Neural cell (in vitro differentiated cells): ENCODE measurements at regions not wholly inside any gene's neighbourhood (a gene's known extent, or its start where the extent isn't known, plus 50 kb on each side); places are given as distances from the start of the nearest gene placed in this dataset.

Experiments used
- H2AFZ ChIP-seq: fragments of 200-600, 300-800 bp; sonication (generic), shearing (Covaris generic); 2 replicates; pipeline ENCODE4 v1.6.0; 2014; ENCODE audit warnings: low read depth, mild to moderate bottlenecking, antibody characterized with exemption, low read length, moderate library complexity
- H3F3A ChIP-seq: fragments of 200-600 bp; shearing (Covaris generic); 2 replicates; pipeline ENCODE4 v1.6.1; 2016; ENCODE audit warnings: mild to moderate bottlenecking, moderate library complexity, mixed read lengths, antibody characterized with exemption, low read length; ENCODE audit not compliant: insufficient read depth, poor library complexity, severe bottlenecking
- H3K27ac ChIP-seq: fragments of 200-600, 300-800 bp; sonication (generic), shearing (Covaris generic); 2 replicates; pipeline ENCODE4 v1.5.1; 2014; ENCODE audit warnings: mild to moderate bottlenecking, low read length, moderate library complexity
- H3K27me3 ChIP-seq: fragments of 300-800, 200-600 bp; sonication (generic), shearing (Covaris generic); 2 replicates; pipeline ENCODE4 v1.6.0; 2014; ENCODE audit warnings: mild to moderate bottlenecking, low read depth, low read length, moderate library complexity; ENCODE audit not compliant: insufficient read depth
- H3K36me3 ChIP-seq: fragments of 300-800, 200-600 bp; sonication (generic), shearing (Covaris generic); 2 replicates; pipeline ENCODE4 v1.5.1; 2014; ENCODE audit warnings: mild to moderate bottlenecking, antibody characterized with exemption, low read length, moderate library complexity; ENCODE audit not compliant: insufficient read depth
- H3K4me2 ChIP-seq: fragments of 300-800, 200-600 bp; sonication (generic), shearing (Covaris generic); 2 replicates; pipeline ENCODE4 v1.6.0; 2014; ENCODE audit warnings: mild to moderate bottlenecking, low read length
- H3K4me3 ChIP-seq: fragments of 300-800, 200-600 bp; sonication (generic), shearing (Covaris generic); 2 replicates; pipeline ENCODE4 v1.5.1; 2014; ENCODE audit warnings: mild to moderate bottlenecking, low read length, moderate library complexity
- H3K79me2 ChIP-seq: fragments of 200-600 bp; shearing (Covaris generic); replicated peaks from 2 replicates; pipeline ENCODE4 v1.6.0; 2014; ENCODE audit warnings: mild to moderate bottlenecking, low read length, moderate library complexity; ENCODE audit not compliant: insufficient read depth
- H3K9ac ChIP-seq: fragments of 300-800, 200-600 bp; sonication (generic), shearing (Covaris generic); 2 replicates; pipeline ENCODE4 v1.6.1; 2016; ENCODE audit warnings: mild to moderate bottlenecking, low read length, mixed read lengths
- H3K9me2 ChIP-seq: fragments of 200-600 bp; shearing (Covaris generic); 2 replicates; pipeline ENCODE4 v1.6.1; 2016; ENCODE audit warnings: mild to moderate bottlenecking, low read length, mixed read lengths; ENCODE audit not compliant: insufficient read depth
- H3K9me3 ChIP-seq: fragments of 200-600, 300-800 bp; sonication (generic), shearing (Covaris generic); 2 replicates; pipeline ENCODE4 v1.6.1; 2016; ENCODE audit warnings: mild to moderate bottlenecking, mixed run types, low read length, moderate library complexity, mixed read lengths
- H4K20me1 ChIP-seq: fragments of 200-600 bp; shearing (Covaris generic); 2 replicates; pipeline ENCODE4 v1.6.1; 2016; ENCODE audit warnings: mild to moderate bottlenecking, mixed run types; ENCODE audit not compliant: insufficient read depth
- EP300 ChIP-seq: fragments of 450-650 bp; conservative IDR thresholded peaks from 2 replicates; pipeline ENCODE4 v1.6.1; 2014; ENCODE audit warnings: antibody characterized with exemption, mild to moderate bottlenecking, moderate library complexity; ENCODE audit not compliant: poor library complexity, severe bottlenecking
- EZH2 ChIP-seq: fragments of 200-600, 300-800 bp; shearing (Covaris generic), sonication (generic); IDR thresholded peaks from 2 replicates; pipeline ENCODE4 v1.6.1; 2014; ENCODE audit warnings: antibody characterized with exemption, low read length, borderline replicate concordance, mild to moderate bottlenecking; ENCODE audit not compliant: insufficient read depth, poor library complexity, severe bottlenecking
- MXI1 ChIP-seq: fragments of 450-650 bp; conservative IDR thresholded peaks from 2 replicates; pipeline ENCODE4 v1.6.1; 2014; ENCODE audit warnings: antibody characterized with exemption, mild to moderate bottlenecking; ENCODE audit not compliant: poor library complexity, severe bottlenecking
- POLR2AphosphoS5 ChIP-seq: IDR thresholded peaks from 2 replicates; pipeline ENCODE4 v1.6.1; 2012
- RAD21 ChIP-seq: fragments of 450-650 bp; conservative IDR thresholded peaks from 2 replicates; pipeline ENCODE4 v1.6.1; 2014; ENCODE audit warnings: antibody characterized with exemption, mild to moderate bottlenecking, moderate library complexity
- SMC3 ChIP-seq: fragments of 450-650 bp; conservative IDR thresholded peaks from 2 replicates; pipeline ENCODE4 v1.6.1; 2014; ENCODE audit warnings: antibody characterized with exemption, mild to moderate bottlenecking, moderate library complexity; ENCODE audit not compliant: poor library complexity
- TAF1 ChIP-seq: IDR thresholded peaks from 2 replicates; pipeline ENCODE4 v1.6.1; 2012; ENCODE audit warnings: low read depth
- TF ChIP-seq, protein P1 (sequence below): IDR thresholded peaks from 2 replicates; pipeline ENCODE4 v1.6.1; 2012; ENCODE audit warnings: borderline replicate concordance
- TF ChIP-seq, protein P2 (sequence below): fragments of 450-650 bp; IDR thresholded peaks from 2 replicates; pipeline ENCODE4 v1.5.1; 2014; ENCODE audit warnings: antibody characterized with exemption, mild to moderate bottlenecking, moderate library complexity; ENCODE audit not compliant: poor library complexity, severe bottlenecking

DNA sequence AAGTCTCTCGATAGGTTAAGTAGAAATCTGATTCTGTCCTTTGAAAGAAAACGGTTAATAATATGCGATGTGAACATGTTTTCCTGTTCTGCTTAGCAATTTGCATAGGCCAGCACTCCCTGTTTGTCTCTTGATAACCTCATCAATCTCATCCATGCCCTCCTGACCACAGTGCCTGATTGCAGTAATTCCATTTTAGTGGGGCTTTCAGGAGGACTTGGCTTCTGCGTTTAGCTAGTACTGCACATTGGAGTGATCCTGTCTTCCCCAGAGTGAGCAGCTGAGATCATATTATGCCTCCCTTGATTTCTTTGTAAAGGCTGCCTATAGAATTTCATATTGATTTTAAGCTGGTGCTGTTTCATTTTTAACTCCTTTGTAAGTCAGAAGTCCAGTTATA lies 335.9 kb upstream of the ISL1 start:
- H3K4me3 ChIP-seq: no peak overlapping the region
- H3F3A ChIP-seq: no peaks in the 10 kb centered on the region
- no peaks in the 10 kb centered on the region for H4K20me1 ChIP-seq
- no peak overlapping the region for H2AFZ ChIP-seq
- TF ChIP-seq MXI1 (no peak), TAF1 (no peak), SMC3 (no peak), POLR2AphosphoS5 (no peak), EZH2 (no peak), RAD21 (no peak), EP300 (no peak)
- TF ChIP-seq, protein P1, sequence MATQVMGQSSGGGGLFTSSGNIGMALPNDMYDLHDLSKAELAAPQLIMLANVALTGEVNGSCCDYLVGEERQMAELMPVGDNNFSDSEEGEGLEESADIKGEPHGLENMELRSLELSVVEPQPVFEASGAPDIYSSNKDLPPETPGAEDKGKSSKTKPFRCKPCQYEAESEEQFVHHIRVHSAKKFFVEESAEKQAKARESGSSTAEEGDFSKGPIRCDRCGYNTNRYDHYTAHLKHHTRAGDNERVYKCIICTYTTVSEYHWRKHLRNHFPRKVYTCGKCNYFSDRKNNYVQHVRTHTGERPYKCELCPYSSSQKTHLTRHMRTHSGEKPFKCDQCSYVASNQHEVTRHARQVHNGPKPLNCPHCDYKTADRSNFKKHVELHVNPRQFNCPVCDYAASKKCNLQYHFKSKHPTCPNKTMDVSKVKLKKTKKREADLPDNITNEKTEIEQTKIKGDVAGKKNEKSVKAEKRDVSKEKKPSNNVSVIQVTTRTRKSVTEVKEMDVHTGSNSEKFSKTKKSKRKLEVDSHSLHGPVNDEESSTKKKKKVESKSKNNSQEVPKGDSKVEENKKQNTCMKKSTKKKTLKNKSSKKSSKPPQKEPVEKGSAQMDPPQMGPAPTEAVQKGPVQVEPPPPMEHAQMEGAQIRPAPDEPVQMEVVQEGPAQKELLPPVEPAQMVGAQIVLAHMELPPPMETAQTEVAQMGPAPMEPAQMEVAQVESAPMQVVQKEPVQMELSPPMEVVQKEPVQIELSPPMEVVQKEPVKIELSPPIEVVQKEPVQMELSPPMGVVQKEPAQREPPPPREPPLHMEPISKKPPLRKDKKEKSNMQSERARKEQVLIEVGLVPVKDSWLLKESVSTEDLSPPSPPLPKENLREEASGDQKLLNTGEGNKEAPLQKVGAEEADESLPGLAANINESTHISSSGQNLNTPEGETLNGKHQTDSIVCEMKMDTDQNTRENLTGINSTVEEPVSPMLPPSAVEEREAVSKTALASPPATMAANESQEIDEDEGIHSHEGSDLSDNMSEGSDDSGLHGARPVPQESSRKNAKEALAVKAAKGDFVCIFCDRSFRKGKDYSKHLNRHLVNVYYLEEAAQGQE: no peak
- TF ChIP-seq, protein P2, sequence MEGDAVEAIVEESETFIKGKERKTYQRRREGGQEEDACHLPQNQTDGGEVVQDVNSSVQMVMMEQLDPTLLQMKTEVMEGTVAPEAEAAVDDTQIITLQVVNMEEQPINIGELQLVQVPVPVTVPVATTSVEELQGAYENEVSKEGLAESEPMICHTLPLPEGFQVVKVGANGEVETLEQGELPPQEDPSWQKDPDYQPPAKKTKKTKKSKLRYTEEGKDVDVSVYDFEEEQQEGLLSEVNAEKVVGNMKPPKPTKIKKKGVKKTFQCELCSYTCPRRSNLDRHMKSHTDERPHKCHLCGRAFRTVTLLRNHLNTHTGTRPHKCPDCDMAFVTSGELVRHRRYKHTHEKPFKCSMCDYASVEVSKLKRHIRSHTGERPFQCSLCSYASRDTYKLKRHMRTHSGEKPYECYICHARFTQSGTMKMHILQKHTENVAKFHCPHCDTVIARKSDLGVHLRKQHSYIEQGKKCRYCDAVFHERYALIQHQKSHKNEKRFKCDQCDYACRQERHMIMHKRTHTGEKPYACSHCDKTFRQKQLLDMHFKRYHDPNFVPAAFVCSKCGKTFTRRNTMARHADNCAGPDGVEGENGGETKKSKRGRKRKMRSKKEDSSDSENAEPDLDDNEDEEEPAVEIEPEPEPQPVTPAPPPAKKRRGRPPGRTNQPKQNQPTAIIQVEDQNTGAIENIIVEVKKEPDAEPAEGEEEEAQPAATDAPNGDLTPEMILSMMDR: no peak
- peak overlapping the region; percentile 2 for H3K27ac ChIP-seq
- no peaks in the 10 kb centered on the region for H3K27me3 ChIP-seq
- H3K9me3 ChIP-seq: no peaks in the 10 kb centered on the region
- H3K9me2 ChIP-seq: no peaks in the 10 kb centered on the region
- no peak overlapping the region for H3K9ac ChIP-seq
- H3K79me2 ChIP-seq: no peaks in the 10 kb centered on the region
- H3K36me3 ChIP-seq: no peaks in the 10 kb centered on the region
- no peak overlapping the region for H3K4me2 ChIP-seq

DNA sequence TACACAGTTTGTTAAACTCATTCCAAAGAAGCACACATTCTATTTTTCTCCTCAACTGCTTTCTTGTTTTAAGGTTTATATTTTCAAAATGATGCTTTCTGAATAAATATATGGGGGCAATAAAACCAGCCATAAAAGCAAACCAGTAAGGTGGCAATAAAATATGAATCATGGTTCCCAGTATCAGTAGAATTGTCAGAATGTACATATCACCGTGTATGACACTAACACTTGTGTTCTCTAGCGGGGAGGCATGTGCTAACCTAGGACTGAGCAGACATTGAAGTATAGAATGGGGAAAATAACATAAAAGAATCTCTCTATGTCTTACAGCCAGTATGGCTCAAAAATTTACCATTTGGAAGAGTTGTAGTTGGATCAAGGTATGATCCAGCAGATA lies 329.9 kb upstream of the ISL1 start:
- Histone ChIP-seq H2AFZ (no peak overlapping the region), H3K4me3 (no peak overlapping the region), H3F3A (no peaks in the 10 kb centered on the region), H3K9me2 (no peaks in the 10 kb centered on the region), H3K9me3 (no peaks in the 10 kb centered on the region), H3K27me3 (no peaks in the 10 kb centered on the region), H3K27ac (no peak overlapping the region), H4K20me1 (no peaks in the 10 kb centered on the region), H3K36me3 (no peaks in the 10 kb centered on the region), H3K79me2 (no peaks in the 10 kb centered on the region), H3K4me2 (no peak overlapping the region), H3K9ac (no peak overlapping the region)
- TF ChIP-seq, protein P2: no peak
- TF ChIP-seq, protein P1: no peak
- no peak for TF ChIP-seq EP300
- TF ChIP-seq MXI1: no peak
- TF ChIP-seq RAD21: no peak
- TF ChIP-seq SMC3: no peak
- no peak for TF ChIP-seq TAF1
- TF ChIP-seq EZH2: no peak
- no peak for TF ChIP-seq POLR2AphosphoS5
